Fibroblast of skin of right biceps (primary cell): ENCODE measurements at regions not wholly inside any gene's neighbourhood (a gene's known extent, or its start where the extent isn't known, plus 50 kb on each side); places are given as distances from the start of the nearest gene placed in this dataset.

Experiments
- DNase-seq: peaks from one replicate; pipeline ENCODE4 v3.0.0-alpha.2; 2013

DNA sequence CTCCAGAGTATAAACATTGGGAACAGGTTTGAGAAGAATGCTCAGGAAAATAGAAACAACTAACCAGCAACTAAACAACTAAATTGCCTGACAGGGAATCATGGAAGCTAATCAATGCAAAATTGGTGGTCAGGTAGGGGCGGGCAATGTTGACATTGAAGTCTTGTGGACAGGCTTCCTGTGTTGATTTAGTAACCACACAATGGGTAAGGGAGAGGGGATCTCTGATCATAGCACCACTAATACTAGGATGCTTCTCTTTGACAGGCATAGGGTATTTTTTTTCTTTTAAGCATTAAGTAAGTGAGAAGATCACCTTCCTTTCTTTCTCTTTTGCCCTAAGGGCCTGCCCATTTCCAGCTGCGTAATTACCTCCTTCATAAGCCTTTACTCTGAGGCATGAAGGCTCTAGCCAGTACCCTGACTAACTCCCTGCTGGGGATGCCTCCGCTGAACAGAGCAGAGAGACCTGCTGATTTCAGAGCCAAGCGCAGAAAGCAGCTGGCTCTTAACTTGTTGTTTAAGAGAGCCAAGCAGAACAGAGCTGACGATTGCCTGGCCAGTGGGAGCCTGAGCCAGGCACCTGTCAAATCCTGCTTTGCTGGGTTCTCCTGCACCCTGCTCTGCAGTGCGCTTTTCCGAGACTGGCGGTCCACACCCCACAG lies 118.7 kb downstream of the BMP2 start:
- no peak for DNase-seq

DNA sequence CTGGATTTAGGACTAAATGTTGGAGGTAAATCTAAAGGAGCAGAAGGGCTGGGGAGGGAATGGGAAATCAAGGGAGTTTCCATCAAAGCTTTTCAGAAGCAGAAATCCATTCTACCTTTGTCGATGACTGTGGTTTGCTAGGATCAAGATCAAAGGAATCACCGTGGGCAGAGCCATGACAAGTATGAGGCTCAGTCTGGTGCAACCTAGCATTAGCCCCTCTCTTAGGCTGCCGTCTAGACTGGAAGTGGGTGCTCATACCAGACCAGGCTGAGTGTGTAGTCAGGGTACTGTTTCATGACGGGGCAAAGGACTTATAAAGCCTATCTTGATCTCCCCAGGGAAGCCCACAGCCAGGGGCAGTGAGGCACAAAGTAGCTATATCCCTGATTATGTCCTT lies 120.5 kb downstream of the BMP2 start:
- no peak for DNase-seq

DNA sequence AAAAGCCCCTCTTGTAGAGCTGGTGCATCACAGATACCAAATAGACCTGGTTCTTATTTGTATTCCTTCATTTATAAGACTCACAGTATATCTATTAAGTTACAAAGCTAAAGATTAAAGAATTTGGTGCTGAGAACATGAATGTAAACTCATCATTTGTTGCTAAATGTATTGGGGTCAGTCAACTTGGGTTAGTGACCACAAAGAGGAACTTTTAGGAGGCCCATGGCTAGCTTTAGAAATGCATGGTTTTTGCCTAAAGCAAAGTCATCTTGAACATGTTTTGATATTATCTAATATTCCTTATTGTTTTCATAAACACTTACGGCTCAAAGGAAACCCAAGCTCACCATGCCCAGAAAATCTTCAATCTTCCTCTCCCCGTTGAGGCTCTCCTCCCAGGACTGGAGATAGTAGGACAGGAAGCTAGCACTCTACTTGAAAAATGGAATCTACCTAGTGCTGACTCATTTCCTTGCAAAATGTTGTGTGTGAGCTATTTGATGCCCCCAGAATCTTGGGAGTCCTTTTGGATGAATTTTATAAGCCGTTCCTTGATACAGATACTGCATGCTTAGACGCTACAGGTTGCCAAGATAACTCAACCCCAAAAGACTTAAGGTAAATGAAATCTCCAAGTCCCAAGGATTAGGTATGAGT lies 121.4 kb downstream of the BMP2 start:
- no peak for DNase-seq

DNA sequence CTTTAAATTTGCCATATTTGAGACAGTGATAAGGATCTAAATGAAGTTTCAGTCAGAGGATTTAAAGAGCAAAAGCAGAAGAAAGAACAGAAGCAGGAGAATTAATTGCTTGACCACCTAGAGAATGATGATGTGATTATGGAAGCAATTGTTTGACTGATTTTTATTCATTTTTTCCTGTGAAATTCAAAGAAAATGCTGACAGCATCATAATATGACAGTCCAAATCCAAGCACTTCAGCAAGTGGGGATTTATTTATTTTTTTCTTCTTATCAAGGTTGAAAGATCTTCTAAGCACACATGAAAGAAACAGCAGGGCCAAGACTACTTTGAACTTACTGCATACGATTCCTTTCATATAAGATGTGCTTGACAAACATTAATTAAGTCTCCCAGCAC lies 125.2 kb downstream of the BMP2 start:
- no peak for DNase-seq

DNA sequence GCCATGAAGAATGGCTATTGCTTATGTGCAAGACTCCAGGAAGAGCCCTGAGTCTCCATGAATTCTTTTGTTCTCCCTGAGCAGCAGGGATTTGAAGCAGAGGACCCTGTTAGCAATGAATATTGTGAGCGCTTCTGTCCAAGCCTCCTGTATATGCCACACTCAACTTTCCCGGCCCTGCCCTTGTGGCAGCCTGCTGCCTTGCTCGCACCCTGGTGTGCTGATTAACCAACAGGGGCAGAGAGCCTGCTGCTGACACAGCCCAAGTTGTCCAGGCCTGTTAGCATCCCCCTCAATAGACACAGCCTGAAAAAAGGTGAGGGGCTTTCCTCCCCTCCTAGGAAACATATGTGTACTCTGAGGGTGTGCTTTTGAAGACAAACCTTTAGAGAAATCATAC lies 131.4 kb downstream of the BMP2 start:
- no peak for DNase-seq

DNA sequence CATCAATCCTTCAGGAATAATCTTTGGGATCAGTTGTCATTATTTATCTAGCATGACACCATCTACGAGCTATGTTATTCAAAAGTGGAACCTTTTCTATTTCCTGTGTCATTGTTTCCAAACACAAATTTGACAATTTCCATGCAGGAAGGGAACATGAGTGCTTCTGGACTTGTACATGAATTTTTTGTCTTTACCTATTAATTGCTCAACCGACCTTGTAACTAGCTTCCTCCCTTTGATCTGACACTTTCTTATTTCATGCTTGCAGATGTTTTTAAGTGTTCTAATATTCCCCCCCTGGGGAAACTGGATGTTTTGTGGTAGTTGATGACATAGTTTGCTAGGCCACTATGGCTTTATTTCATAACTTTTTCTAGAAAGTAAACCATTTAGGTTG lies 139.4 kb downstream of the BMP2 start:
- no peak for DNase-seq

DNA sequence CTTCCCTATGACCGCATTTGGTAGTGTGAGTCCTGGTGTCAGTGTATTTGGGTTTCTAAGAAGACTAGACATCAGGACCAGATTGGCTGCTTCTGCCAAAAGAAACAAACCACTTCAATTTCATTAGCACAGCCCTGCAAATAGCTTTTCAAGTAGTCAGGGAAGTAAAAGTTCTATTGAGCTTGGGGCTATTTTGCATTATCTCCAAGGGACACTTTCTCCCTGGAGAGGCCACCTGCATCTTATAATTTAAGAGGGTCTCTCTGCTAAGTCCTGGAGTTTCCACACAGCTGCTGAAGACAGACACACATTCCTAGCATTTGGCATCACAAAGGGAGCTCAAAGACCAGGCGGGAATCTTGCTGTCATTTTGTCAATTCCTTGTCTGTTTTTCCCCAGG lies 141.2 kb downstream of the BMP2 start:
- no peak for DNase-seq

DNA sequence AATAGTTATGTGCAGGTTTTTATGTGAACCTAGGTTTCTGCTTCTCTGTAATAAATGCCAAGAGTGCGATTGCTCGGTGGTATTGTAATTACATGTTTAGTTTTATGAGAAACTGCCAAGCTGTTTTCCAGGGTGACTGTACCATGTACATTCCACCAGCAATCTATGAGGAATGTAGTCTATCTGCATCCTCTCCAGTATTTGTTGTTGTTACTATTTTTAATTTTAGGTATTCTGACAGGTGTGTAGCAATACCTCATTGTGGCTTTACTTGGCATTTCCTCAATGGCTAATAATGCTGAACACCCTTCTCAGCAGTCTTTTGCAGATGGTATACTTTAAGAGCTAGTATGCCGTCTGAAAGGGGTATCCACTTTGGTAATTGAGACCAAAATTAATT lies 142.1 kb downstream of the BMP2 start:
- no peak for DNase-seq

DNA sequence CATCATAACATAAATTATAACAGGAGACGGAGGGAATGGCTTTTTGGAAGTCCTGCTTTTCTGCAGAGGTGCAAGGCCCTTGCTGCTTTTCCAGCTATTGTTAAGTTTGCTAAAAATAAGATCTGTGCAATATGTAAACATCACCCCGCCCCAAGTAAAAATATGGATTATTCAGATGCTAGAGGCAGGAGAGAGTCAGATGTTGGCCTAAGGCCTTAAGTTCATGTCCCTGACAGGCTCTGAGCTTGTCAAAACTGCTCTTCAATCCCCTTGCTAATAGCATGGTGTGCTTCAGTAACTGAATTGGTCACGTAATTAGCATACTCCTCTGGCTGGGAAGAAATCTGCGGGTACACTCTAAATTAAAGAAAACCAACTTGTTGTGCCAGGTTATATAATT lies 147.5 kb downstream of the BMP2 start:
- DNase-seq, result no peak

DNA sequence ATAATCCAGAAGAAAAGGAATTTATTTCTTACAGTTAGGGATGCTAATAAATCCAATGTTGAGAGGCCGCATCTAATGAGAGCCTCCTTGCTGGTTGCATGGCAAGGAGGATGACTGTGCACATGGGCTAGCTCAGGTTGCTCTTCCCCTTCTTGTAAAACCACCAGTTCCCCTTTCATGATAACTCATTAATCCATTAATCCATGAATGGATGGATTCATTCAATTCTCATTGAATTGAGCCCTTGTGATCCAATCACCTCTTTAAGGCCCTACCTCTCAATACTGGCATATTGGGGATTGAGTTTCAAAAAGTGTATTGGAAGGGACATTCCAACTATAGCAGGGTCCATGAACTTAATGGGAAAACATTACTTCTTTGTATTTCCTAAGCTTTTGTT lies 149.5 kb downstream of the BMP2 start:
- no peak for DNase-seq

DNA sequence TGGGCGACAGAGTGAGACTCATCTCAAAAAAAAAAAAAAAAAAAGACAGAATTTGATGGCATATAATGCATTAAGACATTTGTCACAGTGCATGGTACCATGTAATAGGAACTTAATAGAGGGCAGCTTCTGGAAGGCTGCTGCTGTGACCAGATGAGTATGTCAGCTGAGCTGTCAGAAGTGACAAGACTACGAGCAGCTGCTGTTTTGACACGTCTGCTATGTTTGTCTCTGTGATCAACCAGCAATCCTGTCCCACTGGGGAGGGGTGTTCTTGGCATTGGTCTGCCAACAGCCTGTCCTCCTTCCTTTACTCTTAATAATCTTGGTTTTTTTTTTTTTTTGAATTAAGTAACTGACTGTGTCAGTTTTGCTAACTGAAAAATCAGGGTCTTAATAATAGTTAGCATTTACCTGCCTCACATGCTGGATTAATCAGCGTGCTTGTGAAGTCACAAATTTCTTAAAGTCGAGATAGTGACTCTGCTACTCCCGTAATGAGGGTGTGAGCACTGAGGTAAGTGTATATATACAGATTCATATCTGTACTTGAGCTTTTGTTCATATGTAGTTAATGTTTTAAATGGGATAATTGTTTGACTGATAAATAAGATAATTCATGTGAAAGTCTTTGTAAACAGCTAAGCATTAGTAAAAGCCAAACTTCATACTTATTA lies 152.4 kb downstream of the BMP2 start:
- no peak for DNase-seq

DNA sequence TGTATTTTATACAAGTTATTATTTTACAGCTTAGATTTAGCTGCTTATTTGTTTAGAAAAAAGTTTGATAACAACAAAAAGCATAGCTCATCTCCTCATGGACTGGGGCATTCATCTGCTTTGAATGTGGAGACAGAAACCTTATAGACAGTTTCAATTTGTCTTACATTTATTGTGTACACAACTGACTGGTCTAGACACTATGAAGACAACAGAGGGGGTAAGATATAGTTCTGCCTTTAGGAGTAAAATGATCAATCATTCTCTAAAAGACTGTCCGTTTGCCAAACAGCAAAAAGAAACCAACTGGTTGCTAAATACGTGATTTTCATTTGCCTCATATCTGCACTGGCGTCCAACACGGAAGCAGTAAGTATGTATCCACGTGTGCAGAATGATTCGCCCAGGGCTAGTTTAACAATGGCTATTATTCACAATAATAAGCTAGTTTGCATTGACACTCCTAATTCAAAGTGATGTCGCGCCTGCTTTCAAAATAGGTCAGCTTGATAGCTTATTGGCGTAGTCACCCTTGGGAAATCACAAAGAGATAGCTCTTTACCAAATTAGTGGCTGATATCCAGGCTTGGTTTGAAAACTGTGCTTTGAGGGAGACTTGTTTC lies 153.6 kb downstream of the BMP2 start:
- DNase-seq, result no peak

DNA sequence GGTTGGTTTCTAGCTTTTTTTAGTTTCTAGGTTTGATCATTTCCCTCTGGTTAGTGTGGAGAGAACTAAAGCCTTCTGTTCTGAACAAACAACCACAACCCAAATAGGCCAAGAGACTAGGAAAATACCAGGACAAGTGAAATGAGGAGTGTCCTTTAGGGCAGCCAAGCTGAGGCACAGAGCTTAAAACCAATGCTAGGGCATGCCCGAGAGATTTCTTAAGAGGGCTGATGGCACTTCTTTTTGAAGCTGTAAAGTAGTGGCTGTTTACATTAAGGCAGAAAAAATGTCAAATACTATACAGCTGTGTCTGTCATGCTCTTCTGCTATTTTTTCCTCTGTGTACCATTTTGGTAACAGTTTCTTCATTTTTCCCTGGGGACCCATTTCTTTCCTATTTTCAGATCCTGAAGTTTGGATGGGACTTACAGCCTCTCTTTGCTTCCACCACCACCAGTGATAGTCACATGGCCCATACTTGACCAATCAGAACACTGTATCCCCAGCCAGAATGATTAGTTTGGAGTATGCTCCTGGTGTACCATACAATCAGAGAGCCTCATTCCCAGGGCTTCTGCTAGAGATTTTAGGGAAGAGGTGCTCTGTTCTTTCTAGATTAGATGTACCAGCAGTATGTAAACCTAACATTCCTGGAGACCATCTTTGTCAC lies 154.4 kb downstream of the BMP2 start:
- DNase-seq, result no peak

DNA sequence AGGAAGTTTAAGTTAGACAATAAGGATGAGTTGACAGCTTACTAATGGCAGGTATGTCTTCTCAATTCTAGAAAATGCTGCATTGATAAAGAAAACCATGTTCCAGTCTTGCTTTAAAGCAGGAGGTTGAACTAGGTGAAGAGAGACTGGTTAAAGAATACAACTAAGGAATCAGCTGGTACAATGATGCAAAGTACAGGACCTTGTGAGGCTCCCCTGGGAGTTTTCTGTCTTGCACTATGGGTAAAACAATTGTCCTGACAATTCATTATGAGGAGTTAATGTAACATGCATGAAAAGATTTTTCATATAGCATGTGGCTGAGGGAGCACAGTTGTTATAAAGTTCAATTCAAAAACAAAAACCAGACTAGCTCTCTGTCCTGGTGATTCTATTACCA lies 157.2 kb downstream of the BMP2 start:
- DNase-seq, result no peak

DNA sequence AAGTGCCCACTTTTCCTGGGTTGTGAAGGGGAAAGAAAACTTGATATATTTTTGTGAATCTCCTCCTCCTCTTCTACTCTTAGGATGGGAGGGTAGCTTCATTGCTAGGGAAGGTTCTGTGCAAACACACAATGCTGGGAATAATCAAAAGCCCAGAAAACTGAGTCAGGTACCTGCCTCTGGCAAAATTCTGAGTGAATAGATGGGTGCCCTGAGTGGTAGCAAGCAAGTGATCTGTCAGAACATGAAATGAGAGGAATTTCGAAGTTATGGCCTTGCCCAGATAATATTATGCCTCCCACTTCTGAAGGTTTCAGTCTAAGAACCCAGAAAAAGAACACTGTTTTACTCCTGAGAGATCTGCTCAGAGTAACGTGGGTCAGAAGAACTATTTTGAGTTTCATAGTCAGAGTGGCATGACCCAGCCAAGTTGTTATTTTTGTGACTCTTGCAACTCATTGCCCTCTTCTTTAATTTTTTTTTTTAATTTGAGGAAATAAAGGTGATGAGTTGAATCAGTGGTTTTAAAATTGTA lies 158.3 kb downstream of the BMP2 start:
- DNase-seq, result no peak

DNA sequence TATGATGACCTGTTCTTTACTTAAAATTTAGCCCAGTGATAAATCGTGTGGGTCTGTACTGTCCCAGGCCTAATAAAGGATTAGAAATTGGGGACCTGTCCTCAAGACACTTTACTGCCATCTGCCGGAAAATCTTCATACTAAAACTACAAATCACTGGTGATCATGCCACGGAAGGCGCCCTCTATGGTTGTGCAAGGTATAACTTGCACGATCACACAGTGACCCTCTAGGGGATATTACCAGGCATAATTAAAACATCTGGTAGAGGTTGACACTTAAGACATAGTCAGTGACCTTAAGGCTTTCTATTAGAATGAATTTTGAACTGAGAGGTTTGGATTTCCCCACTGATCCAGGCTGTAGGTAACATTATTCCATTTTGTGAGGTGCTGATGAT lies 172.6 kb downstream of the BMP2 start:
- DNase-seq, result peak; percentile 10

DNA sequence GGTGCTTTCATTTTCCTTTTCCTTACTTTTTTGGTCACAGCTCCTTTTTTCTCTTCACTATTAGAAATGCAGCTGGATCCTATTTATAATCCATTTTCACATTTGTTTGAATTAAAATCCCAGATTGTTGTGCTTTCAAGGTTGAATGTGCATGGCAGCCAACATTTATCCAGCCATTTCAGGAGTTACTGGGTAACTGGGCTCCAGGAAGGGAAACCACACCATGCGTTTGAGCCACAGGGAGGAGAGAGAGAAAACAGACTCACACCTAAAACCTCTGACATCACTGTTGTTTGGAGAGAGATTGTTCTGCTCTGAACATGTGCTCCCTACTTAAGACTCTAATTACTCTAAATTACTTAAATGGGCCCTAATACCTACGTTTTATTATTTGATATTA lies 173.4 kb downstream of the BMP2 start:
- DNase-seq, result no peak

DNA sequence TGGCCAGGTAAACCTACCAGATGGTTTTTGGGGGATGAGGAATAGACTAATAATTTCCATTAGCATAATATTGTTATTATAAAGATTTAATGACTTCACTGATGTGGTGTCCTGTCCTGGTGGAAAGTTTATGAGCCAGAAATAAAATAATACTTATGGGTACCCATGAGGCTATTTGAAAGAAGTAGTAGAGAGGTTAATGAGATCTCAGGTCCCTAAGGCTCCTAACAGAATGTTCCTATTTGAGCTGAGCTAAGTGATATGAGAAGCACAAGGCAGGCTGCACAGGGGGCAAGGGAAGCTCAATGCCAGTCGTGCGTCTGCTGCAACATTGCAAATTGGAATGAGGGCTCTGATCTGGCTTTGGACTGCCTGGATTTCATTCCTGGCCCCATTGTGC lies 174.1 kb downstream of the BMP2 start:
- DNase-seq, result no peak

DNA sequence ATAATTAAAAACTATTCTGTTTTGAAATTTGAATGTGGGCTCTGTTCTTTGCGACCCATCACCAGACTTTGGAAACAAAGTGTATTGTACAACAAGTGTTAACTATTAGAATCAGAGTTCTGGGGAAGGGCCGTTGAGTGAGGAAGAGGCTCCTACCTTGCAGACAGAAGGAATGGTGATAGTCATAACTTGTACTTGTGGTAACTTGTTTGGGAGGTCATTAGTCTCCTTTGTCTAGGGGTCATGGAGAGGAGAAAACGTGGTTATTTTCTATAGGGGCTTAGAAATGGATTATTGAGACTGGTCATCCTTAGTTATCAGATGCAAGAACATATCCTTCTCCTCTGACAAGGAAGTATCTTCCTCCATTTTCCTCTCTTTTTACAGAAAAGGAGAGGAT lies 174.8 kb downstream of the BMP2 start:
- no peak for DNase-seq

DNA sequence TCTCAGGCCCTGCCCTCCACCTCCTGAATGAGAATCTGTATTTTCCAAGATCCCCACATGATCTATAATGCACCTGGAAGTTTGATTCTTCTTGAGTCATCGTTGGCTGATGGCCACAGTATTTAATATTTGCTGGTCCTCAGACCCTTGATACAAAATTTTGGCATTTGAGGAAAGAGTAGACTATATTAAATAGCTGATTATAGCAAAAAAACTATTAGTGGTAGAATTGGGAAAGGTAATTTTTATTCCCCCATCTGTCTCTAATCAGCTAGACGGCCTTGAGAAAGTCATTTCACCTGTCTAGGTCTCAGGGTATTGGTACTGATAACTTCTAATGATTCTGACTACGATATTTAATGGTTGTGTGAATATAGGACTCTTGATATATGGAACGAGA lies 176.8 kb downstream of the BMP2 start:
- no peak for DNase-seq

DNA sequence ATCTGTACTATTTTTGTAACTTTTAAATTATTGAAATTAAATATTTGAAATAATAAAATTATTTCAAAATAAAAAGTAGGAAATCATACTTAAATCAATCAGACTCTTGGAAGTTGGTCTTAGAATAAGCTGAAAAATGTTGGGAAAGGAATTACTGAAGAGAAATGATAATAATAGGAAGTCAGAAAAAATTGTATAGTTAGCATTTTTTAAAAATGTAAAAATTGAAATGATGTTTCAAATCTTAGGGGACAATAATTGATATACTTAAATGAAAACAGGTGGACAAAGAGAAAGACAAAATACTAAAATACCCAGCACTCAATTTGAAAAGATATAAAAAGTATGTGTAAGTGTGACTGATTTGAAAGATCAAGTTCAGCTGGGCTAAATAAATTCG lies 186.1 kb downstream of the BMP2 start:
- DNase-seq, result no peak

DNA sequence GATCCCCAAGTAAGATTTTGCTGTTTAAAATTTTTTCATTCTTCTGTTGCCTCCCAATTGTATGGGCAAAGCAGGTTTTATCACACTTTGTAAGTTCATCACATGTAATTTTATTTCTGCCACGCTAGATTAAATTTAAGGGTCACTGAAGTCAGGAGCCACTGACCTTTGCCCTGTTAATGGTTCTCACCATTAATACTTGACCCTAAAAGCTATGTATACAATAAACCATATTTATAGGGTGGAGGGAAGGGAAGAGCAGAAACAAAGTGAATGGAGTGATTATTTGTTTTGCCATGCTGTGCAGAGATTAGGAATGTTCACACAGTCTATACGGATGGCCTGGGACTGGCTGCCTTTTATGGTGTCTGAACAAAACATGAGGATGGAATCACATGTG lies 186.7 kb downstream of the BMP2 start:
- DNase-seq, result no peak

DNA sequence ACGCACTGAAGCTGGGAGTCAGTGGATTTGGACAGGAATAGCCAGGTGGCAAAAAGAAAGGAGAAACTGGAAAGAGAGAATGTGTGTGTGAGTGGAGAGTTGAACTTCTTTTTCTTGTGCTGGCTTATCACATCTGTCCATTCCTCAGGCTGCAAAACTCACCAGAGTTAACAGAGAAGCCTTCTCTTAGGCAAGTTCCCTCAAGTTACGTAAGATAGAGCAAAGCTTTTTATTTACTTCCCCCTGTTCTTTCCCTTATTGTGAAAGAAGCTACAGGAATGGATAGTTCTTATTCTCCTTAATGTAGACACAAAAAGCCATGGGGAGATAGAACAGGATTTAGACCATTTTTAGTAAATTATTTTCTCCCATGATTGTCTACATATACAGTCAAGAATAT lies 188.6 kb downstream of the BMP2 start:
- DNase-seq, result no peak
